ENCODE measurements at regions not wholly inside any gene's neighbourhood (a gene's known extent, or its start where the extent isn't known, plus 50 kb on each side); places are given as distances from the start of the nearest gene placed in this dataset.

DNA sequence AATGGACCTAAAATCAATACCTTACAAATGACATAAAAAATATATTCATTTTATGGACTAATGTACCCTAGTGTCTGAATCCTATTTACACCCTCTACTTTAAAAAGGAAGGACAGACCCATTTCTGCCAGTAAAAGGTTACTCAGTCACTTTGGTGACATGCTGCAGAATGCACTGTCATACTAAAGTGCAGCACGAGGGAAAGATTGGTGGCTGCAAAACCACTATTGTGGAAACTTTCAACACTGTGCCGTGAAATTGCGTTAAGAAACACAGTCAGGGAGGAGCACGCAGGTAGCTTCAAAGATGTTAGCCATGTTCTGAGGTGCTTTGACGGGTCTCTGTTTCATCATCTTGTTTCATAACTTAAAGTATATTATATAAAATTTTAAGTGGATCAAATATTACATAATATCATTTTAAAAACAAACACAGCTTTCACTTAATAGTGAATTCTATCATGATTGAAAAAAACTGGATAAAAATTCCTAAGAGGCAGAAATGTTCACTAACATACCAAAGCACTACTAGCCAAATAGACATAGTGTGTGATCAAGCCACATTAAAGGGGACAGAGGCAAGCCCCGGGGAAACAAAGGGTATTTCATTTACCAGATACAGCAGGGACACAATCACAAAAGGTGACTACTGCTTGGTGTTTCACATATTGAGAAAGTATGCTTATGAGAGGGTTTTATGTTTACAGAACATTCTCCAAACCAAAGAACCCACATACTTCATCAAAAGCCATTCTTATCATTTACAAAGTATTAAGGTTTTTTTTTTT, 330.8 kb upstream of the SOX5 start:
- DNase-seq (ENCODE audit: low read depth in 2 of 2) = no peak

GRCh38 chr12:24278832-24279231, 329.4 kb upstream of the SOX5 start:
- DNase-seq (ENCODE audit: low read depth in 2 of 2) = no peak

GRCh38 chr12:24270965-24271364, 321.5 kb upstream of the SOX5 start:
- DNase-seq (ENCODE audit: low read depth in 2 of 2) = no peak

DNA sequence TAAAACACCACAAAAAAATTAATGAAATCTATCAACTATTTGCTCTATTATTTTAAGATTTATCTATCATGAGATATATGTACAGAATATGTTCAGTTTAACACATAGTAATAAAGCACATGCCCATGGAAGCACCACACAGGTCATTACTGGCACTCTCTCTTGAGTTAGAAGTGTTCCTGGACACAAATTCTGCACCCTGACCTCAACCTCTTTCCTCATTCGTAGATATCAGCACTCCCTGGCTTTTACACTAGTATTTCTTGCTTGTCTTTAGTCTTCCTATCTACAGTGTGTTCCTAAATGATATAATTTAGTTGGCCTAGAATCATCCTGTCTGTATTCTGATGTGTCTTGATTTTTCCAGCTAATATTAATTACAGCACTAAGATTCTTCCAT, 321.0 kb upstream of the SOX5 start:
- DNase-seq (ENCODE audit: low read depth in 2 of 2) = no peak

DNA sequence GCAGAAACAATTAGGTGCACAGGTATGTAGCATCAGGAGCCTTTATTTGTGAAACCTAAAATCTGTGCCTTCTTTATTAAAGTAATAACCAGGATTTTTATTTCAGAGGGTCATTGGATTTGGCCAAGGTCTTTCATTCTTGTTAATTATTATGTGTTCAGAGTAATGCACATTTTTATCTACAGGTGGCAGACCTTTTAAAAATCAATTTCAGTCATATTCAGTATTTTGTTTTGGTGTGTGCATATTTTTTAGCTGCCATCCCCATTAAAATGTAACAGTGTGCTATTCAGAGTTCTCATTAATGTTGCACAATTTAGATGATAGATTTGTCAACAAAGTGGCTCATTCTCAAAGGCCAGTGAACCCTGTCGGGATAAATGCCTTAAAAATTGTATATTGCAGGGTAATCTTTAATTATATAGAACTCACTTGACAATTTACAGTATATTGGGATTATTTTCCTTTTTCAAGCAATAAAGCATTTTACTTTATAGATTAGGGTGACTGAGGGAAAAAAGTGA, 319.3 kb upstream of the SOX5 start:
- DNase-seq (ENCODE audit: low read depth in 2 of 2) = no peak

DNA sequence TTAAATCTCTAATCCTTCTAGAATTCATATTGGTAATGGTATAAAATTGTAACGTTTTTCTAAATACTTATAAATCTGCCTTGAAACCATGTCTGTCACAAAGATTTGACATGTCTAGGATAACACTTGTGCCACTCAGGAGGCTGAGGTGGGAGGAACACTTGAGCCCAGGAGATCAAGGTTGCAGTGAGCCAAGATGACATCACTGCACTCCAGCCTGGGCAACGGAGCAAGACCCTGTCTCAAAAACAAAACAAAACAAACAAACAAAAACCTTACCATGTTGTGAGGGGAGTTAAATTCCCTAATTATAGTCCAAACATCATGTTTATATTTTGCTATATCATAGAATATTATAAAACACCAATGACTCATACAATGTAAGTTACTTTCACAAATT, 317.5 kb upstream of the SOX5 start:
- DNase-seq (ENCODE audit: low read depth in 2 of 2) = no peak

- no peak for DNase-seq (ENCODE audit: low read depth in 2 of 2)
These were observed 307.2 kb upstream of the SOX5 start for GRCh38 chr12:24256684-24257083.

- no peak for DNase-seq (ENCODE audit: low read depth in 2 of 2)
These were observed 306.6 kb upstream of the SOX5 start for GRCh38 chr12:24255920-24256665.

- no peak for DNase-seq (ENCODE audit: low read depth in 2 of 2)
These were observed 303.1 kb upstream of the SOX5 start for GRCh38 chr12:24252602-24253001.

DNA sequence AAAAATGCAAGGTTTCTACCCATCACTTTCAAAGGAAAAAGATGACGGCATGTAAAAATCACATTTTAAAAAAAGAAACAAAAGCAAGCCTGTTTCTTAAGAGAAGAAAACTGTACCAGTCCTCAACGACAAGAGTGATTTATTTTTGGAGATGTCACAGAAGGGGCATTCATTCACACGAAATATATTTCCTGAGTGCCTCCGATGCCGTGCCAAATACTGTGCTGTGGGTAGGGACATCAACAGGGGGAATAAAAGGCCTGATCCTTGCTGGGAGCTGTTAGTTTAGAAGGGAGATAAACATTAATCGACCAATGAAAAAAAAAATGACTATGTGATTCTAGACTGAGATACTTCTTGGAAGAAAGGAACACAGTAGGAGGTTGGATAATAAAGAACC, 297.5 kb upstream of the SOX5 start:
- no peak for DNase-seq (ENCODE audit: low read depth in 2 of 2)

DNA sequence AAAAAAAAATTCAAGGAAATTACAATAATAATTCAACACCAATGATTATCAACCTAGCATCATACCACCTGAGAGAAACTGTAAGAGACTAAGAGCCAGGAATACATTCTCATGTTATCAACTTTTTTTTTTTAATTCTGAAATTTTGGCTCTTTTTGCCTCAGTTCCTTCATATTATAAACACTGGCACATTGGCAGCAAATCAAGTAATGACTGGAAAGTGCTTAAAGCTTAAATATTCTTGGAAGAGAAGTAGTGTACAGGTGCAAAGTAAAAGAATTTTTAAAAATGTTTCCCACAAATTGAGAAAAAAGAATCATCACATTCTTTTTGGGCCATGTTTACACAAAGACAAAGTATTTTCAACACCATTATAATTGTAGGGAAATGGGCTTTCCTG, 296.9 kb upstream of the SOX5 start:
- DNase-seq (ENCODE audit: low read depth in 2 of 2) = no peak

- DNase-seq (ENCODE audit: low read depth in 2 of 2) = no peak
These were observed 295.3 kb upstream of the SOX5 start for GRCh38 chr12:24244801-24245200.

DNA sequence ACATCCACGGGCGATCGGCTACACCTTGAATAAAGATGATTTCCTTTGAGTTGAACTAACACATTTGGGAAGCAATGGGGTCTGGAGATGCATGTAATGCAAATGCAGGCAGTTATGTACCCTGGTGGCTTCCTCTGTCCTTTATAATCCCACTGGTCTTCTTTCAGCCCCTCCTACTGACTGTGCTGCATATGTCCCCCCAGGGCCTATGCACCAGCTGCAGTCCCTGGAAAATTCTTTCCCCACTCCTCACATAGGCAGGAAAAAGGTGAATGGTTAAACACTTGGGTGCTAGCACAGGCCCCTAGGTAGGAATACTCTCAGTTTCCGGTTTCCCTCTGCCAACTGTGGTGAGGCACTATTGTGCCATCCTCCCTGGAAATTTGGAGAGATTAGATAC, 294.8 kb upstream of the SOX5 start:
- DNase-seq (ENCODE audit: low read depth in 2 of 2) = no peak

DNA sequence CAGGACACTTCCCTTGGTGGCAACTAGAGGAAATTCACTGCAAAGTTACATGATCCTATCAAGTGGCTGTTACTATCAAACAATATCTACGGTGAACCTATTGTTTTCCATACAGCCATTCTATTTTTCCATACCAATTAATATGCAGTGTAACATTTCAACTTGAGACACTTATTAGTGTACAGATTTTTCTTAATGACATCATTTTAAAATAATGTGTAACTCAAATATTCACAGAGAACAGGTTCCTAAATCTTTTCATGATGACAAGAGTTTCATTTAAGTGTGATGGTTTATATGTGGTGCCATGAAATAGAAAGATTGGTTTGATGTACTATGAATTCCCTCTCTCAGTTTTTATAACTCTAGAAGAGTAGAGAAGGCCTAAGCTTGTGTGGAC, 291.2 kb upstream of the SOX5 start:
- DNase-seq (ENCODE audit: low read depth in 2 of 2) = no peak

- DNase-seq (ENCODE audit: low read depth in 2 of 2) = no peak
These were observed 284.2 kb upstream of the SOX5 start for GRCh38 chr12:24233519-24234246.

DNA sequence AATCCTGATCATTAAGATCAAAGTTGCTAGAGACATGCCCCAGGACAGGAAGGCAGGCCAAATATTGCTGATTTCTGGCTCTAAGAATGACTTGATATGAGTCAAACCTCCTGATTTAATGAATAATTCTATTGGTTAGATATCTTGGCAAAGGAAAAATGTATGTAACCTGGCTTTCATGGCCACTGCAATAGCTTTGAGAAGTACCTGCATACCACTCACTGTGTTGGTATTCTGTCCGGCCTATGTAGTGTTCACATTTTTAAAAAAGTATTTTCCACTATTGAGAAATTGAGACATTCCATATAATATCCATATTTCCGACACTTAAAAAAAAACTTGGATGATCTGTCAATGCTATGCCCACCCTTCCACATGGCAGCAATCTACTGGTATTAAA, 283.1 kb upstream of the SOX5 start:
- no peak for DNase-seq (ENCODE audit: low read depth in 2 of 2)

DNA sequence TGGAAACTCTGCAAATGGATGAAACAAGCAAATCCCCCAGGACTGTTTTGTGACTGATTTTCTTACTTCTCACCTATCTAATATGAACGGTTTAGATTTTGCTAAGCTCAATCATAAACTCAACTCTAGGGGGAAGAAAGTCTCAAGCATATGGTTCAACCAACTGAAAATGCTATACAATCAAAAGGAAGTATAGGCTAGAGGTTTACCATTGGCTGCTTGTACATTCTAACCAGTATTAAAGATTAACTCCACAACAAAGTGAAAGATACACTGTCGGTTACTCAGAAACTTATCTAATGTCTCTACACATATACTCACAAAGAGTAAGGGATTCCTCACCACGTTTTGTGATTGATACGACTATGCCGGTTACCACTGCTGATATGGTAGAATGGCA, 281.8 kb upstream of the SOX5 start:
- DNase-seq (ENCODE audit: low read depth in 2 of 2) = no peak

DNA sequence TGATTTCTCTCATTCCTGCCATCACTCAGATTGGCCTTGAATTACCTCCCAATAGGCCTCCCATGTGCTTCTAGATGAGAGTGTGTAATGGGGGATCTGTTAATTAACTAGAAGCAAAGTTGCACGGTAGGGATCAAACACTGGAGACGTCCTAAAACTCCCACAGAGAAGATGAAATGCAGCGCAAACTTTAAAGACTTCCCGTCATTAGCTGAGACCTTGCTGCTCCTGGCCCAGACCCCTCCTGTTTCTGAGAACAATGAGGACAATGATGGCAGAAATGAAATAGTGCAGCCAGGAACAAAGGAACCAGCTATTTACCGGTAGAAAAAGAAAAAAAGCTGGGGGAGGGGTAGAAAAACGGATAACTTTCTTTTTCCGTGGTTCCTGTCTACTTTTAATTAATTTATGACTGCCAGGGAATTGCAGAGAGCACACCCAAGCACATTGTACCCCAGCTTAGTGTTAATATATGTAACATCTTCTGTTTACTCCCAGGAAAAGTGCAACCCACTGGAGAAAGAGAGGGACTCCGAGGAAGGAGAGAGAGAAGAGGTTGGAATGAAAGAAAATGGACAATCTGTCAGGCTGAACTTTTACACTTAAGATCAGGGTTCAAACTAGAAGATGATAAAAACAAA, 280.7 kb upstream of the SOX5 start:
- no peak for DNase-seq (ENCODE audit: low read depth in 2 of 2)

DNA sequence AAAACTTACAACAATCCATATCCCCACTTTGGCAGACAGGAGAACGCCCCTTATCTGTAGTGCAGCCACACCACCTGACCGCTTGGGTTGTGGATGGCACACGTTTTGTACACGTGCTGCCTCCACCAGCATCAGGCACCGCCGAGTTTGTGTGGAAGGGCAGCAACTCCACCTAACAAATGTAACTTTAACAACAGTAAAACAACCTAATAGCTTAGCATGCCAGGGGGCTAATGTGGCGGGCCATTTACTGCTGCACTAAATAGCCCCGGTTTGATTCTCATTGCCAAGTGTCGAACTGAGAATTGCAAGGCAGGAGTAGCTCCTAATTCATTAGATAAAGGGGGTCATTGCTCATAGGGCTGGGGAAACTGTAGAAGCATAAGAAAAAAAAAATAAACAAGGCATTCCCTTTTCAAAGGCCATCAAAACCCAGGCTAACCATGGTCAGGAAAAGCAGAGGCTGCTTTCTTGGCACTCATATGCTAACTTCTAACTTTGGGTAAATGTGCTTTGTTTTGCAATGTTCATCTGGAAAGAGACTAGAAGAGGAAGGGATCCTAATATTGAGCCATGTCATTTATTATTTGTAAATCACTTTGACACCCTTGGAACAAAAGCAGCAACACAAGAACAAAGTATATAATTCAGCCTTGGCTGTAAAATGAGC, 279.7 kb upstream of the SOX5 start:
- DNase-seq (ENCODE audit: low read depth in 2 of 2) = no peak

DNA sequence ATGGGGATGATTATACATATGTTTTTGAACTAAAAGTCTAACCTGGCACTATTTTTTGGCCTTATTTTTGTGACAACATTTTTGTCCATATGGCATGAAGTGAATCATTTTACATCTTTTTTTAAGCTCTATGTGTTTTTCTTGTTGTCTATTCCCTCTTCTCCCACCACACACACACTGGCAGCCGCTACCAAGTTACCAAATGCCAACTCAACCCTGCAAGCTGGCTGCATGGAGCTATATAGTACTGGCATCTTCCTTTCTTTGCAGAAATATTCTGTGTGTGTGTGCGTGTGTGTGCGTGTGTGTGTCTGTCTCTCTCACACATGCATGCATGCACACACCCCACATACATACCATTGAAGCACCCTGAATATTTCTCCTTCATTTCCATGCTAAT, 278.9 kb upstream of the SOX5 start:
- no peak for DNase-seq (ENCODE audit: low read depth in 2 of 2)

- no peak for DNase-seq (ENCODE audit: low read depth in 2 of 2)
These were observed 278.1 kb upstream of the SOX5 start for GRCh38 chr12:24227551-24227950.

Data from stimulated activated CD4-positive, alpha-beta T cell treated with anti-CD3 and anti-CD28 coated beads, Interleukin-12 subunit alpha, Interleukin-12 subunit beta, amount 100 ng/mL, for 24 hours (primary cell).